Nephron progenitor cell (in vitro differentiated cells): ENCODE measurements at regions not wholly inside any gene's neighbourhood (a gene's known extent, or its start where the extent isn't known, plus 50 kb on each side); places are given as distances from the start of the nearest gene placed in this dataset.
"Not testable (repeated sequence)": the region's sequence is repeated elsewhere in the genome, so short reads cannot be mapped to it uniquely, and the experiment has no call there.

ENCODE experiments used
- DNase-seq: peaks from one replicate; pipeline ENCODE4 v3.0.0; 2021
- H3K27ac Mint-ChIP-seq: 2 replicates; pipeline ENCODE4 v1.8.0; 2021; ENCODE audit warnings: mild to moderate bottlenecking, moderate library complexity, mixed read lengths
- H3K27me3 Mint-ChIP-seq: 2 replicates; pipeline ENCODE4 v1.8.0; 2021; ENCODE audit warnings: mild to moderate bottlenecking, low read depth, mixed read lengths; ENCODE audit not compliant: poor library complexity
- H3K36me3 Mint-ChIP-seq: 2 replicates; pipeline ENCODE4 v1.8.0; 2021; ENCODE audit warnings: low read depth, mixed read lengths
- H3K4me1 Mint-ChIP-seq: 2 replicates; pipeline ENCODE4 v1.8.0; 2021; ENCODE audit warnings: mixed read lengths
- H3K4me3 Mint-ChIP-seq: 2 replicates; pipeline ENCODE4 v1.8.0; 2021; ENCODE audit warnings: mild to moderate bottlenecking, moderate library complexity, mixed read lengths
- H3K9me3 Mint-ChIP-seq: 2 replicates; pipeline ENCODE4 v1.8.0; 2021; ENCODE audit warnings: mild to moderate bottlenecking, moderate library complexity, mixed read lengths
- TF ChIP-seq, protein P1 (sequence below): fragments of 200-600 bp; sonication (generic); IDR thresholded peaks from 2 replicates; pipeline ENCODE4 v1.5.0; 2021; ENCODE audit warnings: antibody characterized with exemption

DNA sequence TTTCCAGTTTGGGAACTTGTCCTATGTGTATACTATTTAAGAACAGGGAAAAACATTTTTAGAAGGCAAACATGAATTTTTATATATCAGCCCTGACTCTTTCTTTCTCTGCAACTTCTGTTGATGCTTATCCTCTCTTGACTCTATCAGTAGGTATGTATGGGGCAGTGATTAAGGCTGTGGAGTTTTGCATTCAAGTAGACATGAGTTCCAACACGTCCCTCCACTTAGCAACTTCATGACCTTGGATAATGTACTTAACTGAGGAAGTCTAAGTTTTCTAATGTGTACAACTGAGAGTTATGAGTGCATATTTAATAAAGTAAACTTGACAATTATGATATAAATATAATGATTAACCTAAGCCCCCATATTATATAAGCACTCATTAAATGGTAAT lies 414.6 kb downstream of the TDRD3 start:
- H3K27me3 Mint-ChIP-seq = peaks cover 2% of the 10 kb centered on the region
- TF ChIP-seq, protein P1, sequence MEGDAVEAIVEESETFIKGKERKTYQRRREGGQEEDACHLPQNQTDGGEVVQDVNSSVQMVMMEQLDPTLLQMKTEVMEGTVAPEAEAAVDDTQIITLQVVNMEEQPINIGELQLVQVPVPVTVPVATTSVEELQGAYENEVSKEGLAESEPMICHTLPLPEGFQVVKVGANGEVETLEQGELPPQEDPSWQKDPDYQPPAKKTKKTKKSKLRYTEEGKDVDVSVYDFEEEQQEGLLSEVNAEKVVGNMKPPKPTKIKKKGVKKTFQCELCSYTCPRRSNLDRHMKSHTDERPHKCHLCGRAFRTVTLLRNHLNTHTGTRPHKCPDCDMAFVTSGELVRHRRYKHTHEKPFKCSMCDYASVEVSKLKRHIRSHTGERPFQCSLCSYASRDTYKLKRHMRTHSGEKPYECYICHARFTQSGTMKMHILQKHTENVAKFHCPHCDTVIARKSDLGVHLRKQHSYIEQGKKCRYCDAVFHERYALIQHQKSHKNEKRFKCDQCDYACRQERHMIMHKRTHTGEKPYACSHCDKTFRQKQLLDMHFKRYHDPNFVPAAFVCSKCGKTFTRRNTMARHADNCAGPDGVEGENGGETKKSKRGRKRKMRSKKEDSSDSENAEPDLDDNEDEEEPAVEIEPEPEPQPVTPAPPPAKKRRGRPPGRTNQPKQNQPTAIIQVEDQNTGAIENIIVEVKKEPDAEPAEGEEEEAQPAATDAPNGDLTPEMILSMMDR = no peak
- H3K9me3 Mint-ChIP-seq = peaks cover 11% of the 10 kb centered on the region
- DNase-seq = no peak
- no peak overlapping the region for H3K4me3 Mint-ChIP-seq
- H3K36me3 Mint-ChIP-seq = no peaks in the 10 kb centered on the region
- no peaks in the 10 kb centered on the region for H3K4me1 Mint-ChIP-seq
- no peak overlapping the region for H3K27ac Mint-ChIP-seq

DNA sequence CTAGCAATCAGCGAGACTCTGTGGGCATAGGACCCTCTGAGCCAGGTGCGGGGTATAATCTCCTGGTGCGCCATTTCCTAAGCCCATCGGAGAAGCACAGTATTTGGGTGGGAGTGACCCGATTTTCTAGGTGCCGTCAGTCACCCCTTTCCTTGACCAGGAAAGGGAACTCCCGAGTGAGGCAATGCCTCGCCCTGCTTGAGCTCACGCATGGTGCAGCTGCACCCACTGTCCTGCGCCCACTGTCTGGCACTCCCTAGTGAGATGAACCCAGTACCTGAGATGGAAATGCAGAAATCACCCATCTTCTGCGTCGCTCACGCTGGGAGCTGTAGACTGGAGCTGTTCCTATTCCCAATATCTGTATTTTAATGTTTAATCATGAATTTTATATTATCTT lies 408.6 kb downstream of the TDRD3 start:
- not testable (repeated sequence) for H3K36me3 Mint-ChIP-seq, H3K27ac Mint-ChIP-seq, H3K4me3 Mint-ChIP-seq, H3K4me1 Mint-ChIP-seq, H3K27me3 Mint-ChIP-seq, DNase-seq
- H3K9me3 Mint-ChIP-seq = peaks cover 26% of the 10 kb centered on the region

DNA sequence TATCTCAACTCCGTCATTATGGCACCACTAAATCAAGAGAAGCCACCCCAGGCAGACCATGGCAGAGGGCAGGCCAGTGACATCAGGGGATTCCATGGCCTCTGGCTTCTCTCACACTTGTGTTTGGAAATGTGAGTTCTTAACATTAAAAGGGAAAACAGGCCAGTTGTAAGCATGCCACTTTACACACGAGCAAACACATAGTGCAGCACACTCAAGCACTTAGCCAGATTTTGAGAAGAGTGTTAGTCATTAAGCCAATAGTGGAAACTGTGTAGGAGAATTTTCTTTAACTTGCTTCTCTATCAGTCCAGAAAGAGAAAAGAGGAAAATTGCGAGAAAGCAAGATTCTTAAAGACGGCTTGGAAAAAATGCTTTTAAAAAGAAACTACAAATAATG lies 401.5 kb downstream of the TDRD3 start:
- no peaks in the 10 kb centered on the region for H3K27me3 Mint-ChIP-seq
- H3K4me1 Mint-ChIP-seq = peaks cover 7% of the 10 kb centered on the region
- no peak for DNase-seq
- H3K36me3 Mint-ChIP-seq = no peaks in the 10 kb centered on the region
- H3K9me3 Mint-ChIP-seq = peaks cover 13% of the 10 kb centered on the region
- H3K27ac Mint-ChIP-seq = no peak overlapping the region
- TF ChIP-seq, protein P1 = no peak
- no peak overlapping the region for H3K4me3 Mint-ChIP-seq

DNA sequence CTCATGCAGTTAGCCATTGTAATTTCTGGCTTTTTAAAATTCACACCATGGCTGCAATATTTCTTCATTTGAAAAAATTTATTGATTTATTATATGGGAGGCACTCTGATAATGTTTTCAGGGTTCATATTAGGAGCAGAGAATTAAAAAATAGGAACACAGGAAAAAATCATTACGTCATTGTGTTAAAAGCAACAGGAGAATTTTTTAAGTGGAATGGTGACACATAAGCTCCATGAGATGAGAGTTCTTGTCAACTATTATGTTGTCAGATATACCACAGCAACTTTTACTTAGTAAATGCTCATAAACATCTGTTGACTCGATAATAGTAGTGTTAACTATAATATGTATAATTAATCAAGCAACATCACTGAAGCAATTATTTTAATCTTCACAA lies 400.1 kb downstream of the TDRD3 start:
- no peak for DNase-seq
- H3K27me3 Mint-ChIP-seq = no peaks in the 10 kb centered on the region
- H3K9me3 Mint-ChIP-seq = peaks cover 3% of the 10 kb centered on the region
- TF ChIP-seq, protein P1 = no peak
- H3K4me3 Mint-ChIP-seq = no peak overlapping the region
- H3K36me3 Mint-ChIP-seq = no peaks in the 10 kb centered on the region
- no peak overlapping the region for H3K27ac Mint-ChIP-seq
- peaks cover 7% of the 10 kb centered on the region for H3K4me1 Mint-ChIP-seq

DNA sequence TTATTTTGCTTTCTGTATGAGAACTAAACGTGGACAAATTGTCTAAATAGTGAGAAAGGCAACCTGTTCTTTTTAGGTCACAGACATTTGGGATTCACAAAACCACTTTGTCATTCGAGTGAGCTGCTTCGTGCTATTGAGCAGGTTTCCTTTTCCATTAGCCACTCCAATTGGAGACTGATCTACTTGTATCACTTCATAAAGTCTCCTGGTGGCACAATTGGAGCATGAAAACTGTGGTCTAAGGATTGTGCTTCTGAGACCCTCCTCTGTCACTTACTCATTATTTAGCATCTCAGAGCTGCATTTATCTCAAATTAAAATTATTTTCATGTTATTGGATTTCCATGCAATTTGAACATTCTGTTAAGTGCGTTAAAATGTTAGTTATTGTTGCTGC lies 397.7 kb downstream of the TDRD3 start:
- H3K9me3 Mint-ChIP-seq = no peaks in the 10 kb centered on the region
- no peak for DNase-seq
- TF ChIP-seq, protein P1 = no peak
- no peak overlapping the region for H3K4me3 Mint-ChIP-seq
- H3K27ac Mint-ChIP-seq = no peak overlapping the region
- H3K4me1 Mint-ChIP-seq = peaks cover 7% of the 10 kb centered on the region
- no peaks in the 10 kb centered on the region for H3K36me3 Mint-ChIP-seq
- H3K27me3 Mint-ChIP-seq = no peaks in the 10 kb centered on the region

DNA sequence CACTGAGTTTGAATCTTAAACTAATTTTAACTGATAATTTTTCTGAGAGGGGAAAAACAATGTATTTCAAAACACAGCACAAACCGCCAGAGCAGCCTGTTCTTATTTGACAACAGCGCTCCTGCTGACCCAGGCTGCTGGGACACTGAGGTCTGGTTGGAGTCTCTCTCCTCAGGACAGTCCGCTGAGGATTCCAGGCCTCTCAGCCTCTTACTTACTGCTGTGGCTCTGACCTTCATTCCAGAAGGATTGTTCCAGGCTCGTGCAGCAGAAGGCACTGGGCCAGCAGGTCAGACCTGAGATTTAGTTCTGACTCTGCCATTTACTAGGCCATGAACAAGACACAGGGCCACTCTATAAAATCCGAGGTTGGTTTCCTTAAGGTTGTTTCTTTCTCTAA lies 393.6 kb downstream of the TDRD3 start:
- TF ChIP-seq, protein P1 = no peak
- Mint-ChIP-seq H3K36me3 (no peaks in the 10 kb centered on the region), H3K27me3 (no peaks in the 10 kb centered on the region), H3K9me3 (no peaks in the 10 kb centered on the region), H3K4me1 (peaks cover 6% of the 10 kb centered on the region), H3K4me3 (no peak overlapping the region), H3K27ac (no peak overlapping the region)
- no peak for DNase-seq
